Panc1 (cell line): ENCODE measurements at regions not wholly inside any gene's neighbourhood (a gene's known extent, or its start where the extent isn't known, plus 50 kb on each side); places are given as distances from the start of the nearest gene placed in this dataset.

ENCODE experiments used
- POLR2AphosphoS5 ChIP-seq: IDR thresholded peaks from 2 replicates; pipeline ENCODE4 v1.6.1; 2012; ENCODE audit warnings: mild to moderate bottlenecking, low read depth, low read length, moderate library complexity
- SIN3A ChIP-seq: IDR thresholded peaks from 2 replicates; pipeline ENCODE4 v1.6.1; 2012; ENCODE audit warnings: low read depth, mild to moderate bottlenecking, low read length, moderate library complexity, borderline replicate concordance; ENCODE audit not compliant: insufficient read depth
- TF ChIP-seq, protein P1 (sequence below): fragments of 450-650 bp; IDR thresholded peaks from 2 replicates; pipeline ENCODE4 v1.5.1; 2017; ENCODE audit warnings: mild to moderate bottlenecking
- TF ChIP-seq, protein P2 (sequence below), 2 experiments: IDR thresholded peaks; 2 replicates each; pipeline ENCODE4 v1.6.1; 2011 to 2012; ENCODE audit warnings: low read depth in 2 of 2, control low read depth in 1 of 2, low read length in 1 of 2, mild to moderate bottlenecking in 1 of 2, moderate library complexity in 1 of 2; ENCODE audit not compliant: insufficient read depth in 1 of 2

DNA sequence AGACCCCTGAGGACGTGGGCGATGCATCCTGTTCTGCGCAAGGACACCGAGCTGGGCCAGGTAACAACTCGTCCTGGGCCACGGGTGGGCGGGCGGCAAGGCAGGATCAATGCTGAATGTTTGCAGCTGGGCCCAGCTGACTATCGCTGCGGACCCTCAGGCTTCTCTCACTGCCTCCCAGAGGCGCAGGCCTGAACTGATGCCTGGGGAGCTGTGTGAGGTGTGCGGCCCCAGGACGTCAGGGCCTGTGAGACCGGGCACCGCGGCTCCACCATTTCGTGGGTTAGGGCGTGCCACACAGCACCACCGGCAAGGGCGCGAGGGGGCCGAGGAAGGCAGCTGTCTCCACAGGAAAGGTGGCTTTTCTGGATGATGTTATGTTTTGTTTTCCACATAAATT, 307.4 kb downstream of the NDUFA10 start:
- TF ChIP-seq, protein P1, sequence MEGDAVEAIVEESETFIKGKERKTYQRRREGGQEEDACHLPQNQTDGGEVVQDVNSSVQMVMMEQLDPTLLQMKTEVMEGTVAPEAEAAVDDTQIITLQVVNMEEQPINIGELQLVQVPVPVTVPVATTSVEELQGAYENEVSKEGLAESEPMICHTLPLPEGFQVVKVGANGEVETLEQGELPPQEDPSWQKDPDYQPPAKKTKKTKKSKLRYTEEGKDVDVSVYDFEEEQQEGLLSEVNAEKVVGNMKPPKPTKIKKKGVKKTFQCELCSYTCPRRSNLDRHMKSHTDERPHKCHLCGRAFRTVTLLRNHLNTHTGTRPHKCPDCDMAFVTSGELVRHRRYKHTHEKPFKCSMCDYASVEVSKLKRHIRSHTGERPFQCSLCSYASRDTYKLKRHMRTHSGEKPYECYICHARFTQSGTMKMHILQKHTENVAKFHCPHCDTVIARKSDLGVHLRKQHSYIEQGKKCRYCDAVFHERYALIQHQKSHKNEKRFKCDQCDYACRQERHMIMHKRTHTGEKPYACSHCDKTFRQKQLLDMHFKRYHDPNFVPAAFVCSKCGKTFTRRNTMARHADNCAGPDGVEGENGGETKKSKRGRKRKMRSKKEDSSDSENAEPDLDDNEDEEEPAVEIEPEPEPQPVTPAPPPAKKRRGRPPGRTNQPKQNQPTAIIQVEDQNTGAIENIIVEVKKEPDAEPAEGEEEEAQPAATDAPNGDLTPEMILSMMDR = no peak
- no peak for TF ChIP-seq POLR2AphosphoS5
- TF ChIP-seq, protein P2, sequence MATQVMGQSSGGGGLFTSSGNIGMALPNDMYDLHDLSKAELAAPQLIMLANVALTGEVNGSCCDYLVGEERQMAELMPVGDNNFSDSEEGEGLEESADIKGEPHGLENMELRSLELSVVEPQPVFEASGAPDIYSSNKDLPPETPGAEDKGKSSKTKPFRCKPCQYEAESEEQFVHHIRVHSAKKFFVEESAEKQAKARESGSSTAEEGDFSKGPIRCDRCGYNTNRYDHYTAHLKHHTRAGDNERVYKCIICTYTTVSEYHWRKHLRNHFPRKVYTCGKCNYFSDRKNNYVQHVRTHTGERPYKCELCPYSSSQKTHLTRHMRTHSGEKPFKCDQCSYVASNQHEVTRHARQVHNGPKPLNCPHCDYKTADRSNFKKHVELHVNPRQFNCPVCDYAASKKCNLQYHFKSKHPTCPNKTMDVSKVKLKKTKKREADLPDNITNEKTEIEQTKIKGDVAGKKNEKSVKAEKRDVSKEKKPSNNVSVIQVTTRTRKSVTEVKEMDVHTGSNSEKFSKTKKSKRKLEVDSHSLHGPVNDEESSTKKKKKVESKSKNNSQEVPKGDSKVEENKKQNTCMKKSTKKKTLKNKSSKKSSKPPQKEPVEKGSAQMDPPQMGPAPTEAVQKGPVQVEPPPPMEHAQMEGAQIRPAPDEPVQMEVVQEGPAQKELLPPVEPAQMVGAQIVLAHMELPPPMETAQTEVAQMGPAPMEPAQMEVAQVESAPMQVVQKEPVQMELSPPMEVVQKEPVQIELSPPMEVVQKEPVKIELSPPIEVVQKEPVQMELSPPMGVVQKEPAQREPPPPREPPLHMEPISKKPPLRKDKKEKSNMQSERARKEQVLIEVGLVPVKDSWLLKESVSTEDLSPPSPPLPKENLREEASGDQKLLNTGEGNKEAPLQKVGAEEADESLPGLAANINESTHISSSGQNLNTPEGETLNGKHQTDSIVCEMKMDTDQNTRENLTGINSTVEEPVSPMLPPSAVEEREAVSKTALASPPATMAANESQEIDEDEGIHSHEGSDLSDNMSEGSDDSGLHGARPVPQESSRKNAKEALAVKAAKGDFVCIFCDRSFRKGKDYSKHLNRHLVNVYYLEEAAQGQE (IDR thresholded peaks at IDR 0.05; ENCODE audit: insufficient read depth in 1 of 2, low read depth in 2 of 2, low read length in 1 of 2) = no peak
- TF ChIP-seq SIN3A = no peak
